Ascending aorta (tissue), 2 donors: ENCODE measurements at regions not wholly inside any gene's neighbourhood (a gene's known extent, or its start where the extent isn't known, plus 50 kb on each side); places are given as distances from the start of the nearest gene placed in this dataset.

ENCODE experiments used
- DNase-seq, 2 donors: peaks; one replicate each; pipeline ENCODE4 v3.0.0-alpha.2; 2019; ENCODE audit warnings: low spot score in 2 of 2
- H3K27ac ChIP-seq, 2 donors: fragments of 200-600 bp; sonication (generic); one replicate each; pipeline ENCODE4 v1.5.1; 2016 to 2017; ENCODE audit warnings: mild to moderate bottlenecking in 1 of 2
- H3K27me3 ChIP-seq: fragments of 200-600 bp; sonication (generic); one replicate; pipeline ENCODE4 v1.5.1; 2017
- H3K36me3 ChIP-seq, 2 donors: fragments of 200-600 bp; sonication (generic); one replicate each; pipeline ENCODE4 v1.5.1; 2016
- H3K4me1 ChIP-seq, 2 donors: fragments of 200-600 bp; sonication (generic); one replicate each; pipeline ENCODE4 v1.5.1; 2016 to 2017; ENCODE audit warnings: mild to moderate bottlenecking in 1 of 2
- H3K4me3 ChIP-seq, 2 donors: fragments of 200-600 bp; sonication (generic); one replicate each; pipeline ENCODE4 v1.5.1; 2016 to 2017; ENCODE audit warnings: mild to moderate bottlenecking in 1 of 2
- H3K9me3 ChIP-seq, 2 donors: fragments of 200-600 bp; sonication (generic); one replicate each; pipeline ENCODE4 v1.5.1; 2016
- CTCF ChIP-seq, 3 experiments: fragments of 200-600 bp in 2 of 3; fragments of 450-650 bp in 1 of 3; sonication (generic) in 2 of 3; IDR thresholded peaks; one replicate each; pipeline ENCODE4 v1.5.1; 2016 to 2019; ENCODE audit warnings: antibody characterized with exemption in 3 of 3, mild to moderate bottlenecking in 1 of 3, moderate library complexity in 1 of 3
- intact Hi-C: fragments of 100-400 bp; cut with DNase I; formaldehyde crosslinking; loops from one replicate; pipeline ENCODE4 v1.15.1; 2023

GRCh38 chr2:51960281-51960680, 928.3 kb upstream of the NRXN1 start:
- H3K27ac ChIP-seq = no peak overlapping the region
- no peak overlapping the region for H3K4me3 ChIP-seq
- no peaks in the 10 kb centered on the region for H3K36me3 ChIP-seq
- no peak for TF ChIP-seq CTCF (IDR thresholded peaks at IDR 0.05)
- no peaks in the 10 kb centered on the region for H3K27me3 ChIP-seq
- no peaks in the 10 kb centered on the region for H3K9me3 ChIP-seq
- no peak for DNase-seq
- H3K4me1 ChIP-seq = no peaks in the 10 kb centered on the region
- intact Hi-C loops = no loop called here

DNA sequence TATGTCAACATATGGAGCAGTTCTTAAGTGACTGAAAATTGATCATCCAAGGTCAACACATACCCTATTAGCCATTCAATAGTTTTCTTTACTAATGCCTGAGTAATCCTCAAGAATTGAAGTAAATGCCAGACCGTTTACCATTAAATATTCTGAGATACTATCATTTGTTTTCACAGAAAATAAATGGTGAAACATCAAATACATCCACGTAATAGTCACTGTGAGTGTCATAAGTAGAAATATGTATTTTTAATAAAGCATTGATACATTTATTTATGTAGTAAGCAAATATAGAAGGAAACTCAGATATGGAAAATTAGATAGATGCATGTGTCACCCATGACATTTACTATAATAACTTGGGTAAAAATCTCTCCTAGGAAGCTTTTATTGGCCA, 927.8 kb upstream of the NRXN1 start:
- H3K4me1 ChIP-seq = no peaks in the 10 kb centered on the region
- no peak overlapping the region for H3K4me3 ChIP-seq
- H3K27me3 ChIP-seq = no peaks in the 10 kb centered on the region
- no peaks in the 10 kb centered on the region for H3K9me3 ChIP-seq
- H3K36me3 ChIP-seq = no peaks in the 10 kb centered on the region
- TF ChIP-seq CTCF (IDR thresholded peaks at IDR 0.05) = no peak
- no peak for DNase-seq
- intact Hi-C loops = no loop called here
- H3K27ac ChIP-seq = no peak overlapping the region

- no peaks in the 10 kb centered on the region for H3K36me3 ChIP-seq
- intact Hi-C loops = no loop called here
- DNase-seq = no peak
- peaks cover 0 to 5% of the 10 kb centered on the region in 2 donors for H3K9me3 ChIP-seq
- no peaks in the 10 kb centered on the region for H3K4me1 ChIP-seq
- no peaks in the 10 kb centered on the region for H3K27me3 ChIP-seq
- no peak overlapping the region for H3K4me3 ChIP-seq
- no peak overlapping the region for H3K27ac ChIP-seq
- TF ChIP-seq CTCF (IDR thresholded peaks at IDR 0.05) = no peak
Measured at GRCh38 chr2:51953931-51954330, 922.0 kb upstream of the NRXN1 start.

GRCh38 chr2:51921076-51921475, 889.1 kb upstream of the NRXN1 start:
- intact Hi-C loops = no loop called here
- Histone ChIP-seq H3K9me3 (no peaks in the 10 kb centered on the region), H3K27ac (no peak overlapping the region), H3K4me1 (no peaks in the 10 kb centered on the region), H3K36me3 (no peaks in the 10 kb centered on the region), H3K4me3 (no peak overlapping the region), H3K27me3 (no peaks in the 10 kb centered on the region)
- no peak for TF ChIP-seq CTCF (IDR thresholded peaks at IDR 0.05)
- no peak for DNase-seq

- Histone ChIP-seq H3K27me3 (no peaks in the 10 kb centered on the region), H3K4me3 (no peak overlapping the region), H3K27ac (no peak overlapping the region), H3K36me3 (no peaks in the 10 kb centered on the region), H3K9me3 (peaks cover 0 to 5% of the 10 kb centered on the region in 2 donors), H3K4me1 (no peaks in the 10 kb centered on the region)
- no peak for DNase-seq
- intact Hi-C loops = no loop called here
- TF ChIP-seq CTCF (IDR thresholded peaks at IDR 0.05) = no peak
Measured at GRCh38 chr2:51920509-51920908, 888.6 kb upstream of the NRXN1 start.

DNA sequence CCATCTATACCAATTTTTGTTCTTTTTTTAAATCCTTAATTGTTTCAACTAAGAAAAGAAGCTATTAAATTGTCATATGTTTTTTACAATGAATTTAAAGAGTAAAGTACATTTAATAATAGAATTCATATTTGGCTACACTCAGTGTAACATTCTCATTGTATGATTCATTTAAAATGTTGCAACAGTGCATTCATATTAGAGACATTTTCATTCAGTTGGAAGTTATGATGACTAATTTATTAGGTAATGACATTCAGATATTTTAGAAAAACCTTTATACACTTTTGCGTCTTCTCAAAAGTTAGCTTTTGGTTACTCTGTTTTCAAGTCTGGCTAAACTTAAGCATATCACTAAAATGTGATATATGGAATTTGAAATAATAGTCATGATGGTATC, 887.5 kb upstream of the NRXN1 start:
- DNase-seq = no peak
- no peak overlapping the region for H3K27ac ChIP-seq
- H3K9me3 ChIP-seq = peaks cover 0 to 6% of the 10 kb centered on the region in 2 donors
- no peaks in the 10 kb centered on the region for H3K36me3 ChIP-seq
- H3K27me3 ChIP-seq = no peaks in the 10 kb centered on the region
- intact Hi-C loops = loop anchor here (5.0 kb wide), 1 partner anchor 78 kb away; no protein-coding TSS in a partner anchor
- no peak for TF ChIP-seq CTCF (IDR thresholded peaks at IDR 0.05)
- H3K4me1 ChIP-seq = no peaks in the 10 kb centered on the region
- H3K4me3 ChIP-seq = no peak overlapping the region
